H1 (cell line): ENCODE measurements at regions not wholly inside any gene's neighbourhood (a gene's known extent, or its start where the extent isn't known, plus 50 kb on each side); places are given as distances from the start of the nearest gene placed in this dataset.

Experiments
- CTCF ChIA-PET: fragments of 300-600 bp; sonication (Branson Sonifier 250); formaldehyde crosslinking; loops from one replicate; lab custom pipeline; 2021; ENCODE audit not compliant: partially characterized antibody; lab: Charles Lee
- POLR2A ChIA-PET: fragments of 300-600 bp; sonication (Branson Sonifier 250); formaldehyde crosslinking; loops from one replicate; lab custom pipeline; 2021; ENCODE audit warnings: inconsistent platforms; ENCODE audit not compliant: partially characterized antibody; lab: Charles Lee
- DNase-seq, 2 experiments: peaks; one replicate each; pipeline versions ENCODE4 v3.0.0 to v3.0.0-alpha.2; 2010 to 2022; ENCODE audit warnings: low spot score in 2 of 2, low read depth in 1 of 2, mixed read lengths in 1 of 2
- FAIRE-seq: peaks from 2 replicates; lab custom pipeline; 2011; peaks lifted over from hg19 to GRCh38; lab: Jason Lieb, UNC
- H2AFZ ChIP-seq: 2 replicates; pipeline ENCODE4 v1.8.1; 2012; ENCODE audit warnings: low read length, inconsistent platforms
- H2AK5ac ChIP-seq: 2 replicates; pipeline ENCODE4 v1.6.1; 2013; ENCODE audit warnings: low read depth, low read length
- H2BK120ac ChIP-seq: replicated peaks from 2 replicates; pipeline ENCODE3; 2013; ENCODE audit warnings: low read depth, low read length, inconsistent platforms
- H2BK12ac ChIP-seq: 2 replicates; pipeline ENCODE4 v1.6.1; 2013; ENCODE audit warnings: low read depth, low read length
- H2BK15ac ChIP-seq: 2 replicates; pipeline ENCODE4 v1.6.1; 2013; ENCODE audit warnings: low read length
- H2BK20ac ChIP-seq: 2 replicates; pipeline ENCODE4 v1.6.1; 2013; ENCODE audit warnings: low read length
- H2BK5ac ChIP-seq: 2 replicates; pipeline ENCODE4 v1.6.1; 2013; ENCODE audit warnings: low read depth, low read length
- H3K14ac ChIP-seq: 2 replicates; pipeline ENCODE4 v1.6.1; 2013; ENCODE audit warnings: inconsistent platforms; ENCODE audit not compliant: insufficient read length
- H3K18ac ChIP-seq: 2 replicates; pipeline ENCODE4 v1.6.1; 2013; ENCODE audit warnings: low read length; ENCODE audit errors: extremely low read depth
- H3K23ac ChIP-seq: 2 replicates; pipeline ENCODE4 v1.6.1; 2013; ENCODE audit warnings: inconsistent platforms; ENCODE audit not compliant: insufficient read length
- H3K23me2 ChIP-seq: 2 replicates; pipeline ENCODE4 v1.6.1; 2013; ENCODE audit warnings: low read depth, low read length
- H3K27ac ChIP-seq: 2 replicates; pipeline ENCODE4 v1.6.1; 2011; ENCODE audit warnings: low read depth, low read length, inconsistent platforms
- H3K27me3 ChIP-seq, 4 experiments: replicated peaks in 1 of 4; 1 replicate in 1 of 4; 2 replicates in 3 of 4; pipeline versions ENCODE4 v1.6.1 to v1.8.1; 2011 to 2013; ENCODE audit warnings: low read length in 3 of 4, mild to moderate bottlenecking in 3 of 4, inconsistent platforms in 2 of 4, mixed read lengths in 2 of 4, moderate library complexity in 1 of 4; ENCODE audit not compliant: control insufficient read depth in 3 of 4, insufficient read depth in 3 of 4; ENCODE audit errors: extremely low read depth in 1 of 4
- H3K36me3 ChIP-seq, 4 experiments: 2 replicates each; pipeline versions ENCODE4 v1.6.1 to v1.8.1; 2011 to 2013; ENCODE audit warnings: mild to moderate bottlenecking in 4 of 4, low read length in 3 of 4, moderate library complexity in 2 of 4, control low read depth in 1 of 4, inconsistent platforms in 1 of 4; ENCODE audit not compliant: insufficient read depth in 4 of 4, control insufficient read depth in 2 of 4
- H3K4ac ChIP-seq: replicated peaks from 2 replicates; pipeline ENCODE3; 2013; ENCODE audit warnings: low read length, low read depth, mixed read lengths, inconsistent platforms; ENCODE audit not compliant: insufficient read length
- H3K4me1 ChIP-seq, 4 experiments: replicated peaks in 1 of 4; 1 replicate in 1 of 4; 2 replicates in 3 of 4; pipeline versions ENCODE4 v1.6.1 to v1.8.1; 2011 to 2013; ENCODE audit warnings: low read length in 3 of 4, inconsistent platforms in 2 of 4, mixed read lengths in 1 of 4; ENCODE audit not compliant: insufficient read depth in 4 of 4, control insufficient read depth in 3 of 4
- H3K4me2 ChIP-seq, 2 experiments: 2 replicates each; pipeline versions ENCODE4 v1.6.1 to v1.8.1; 2011 to 2013; ENCODE audit warnings: low read depth in 2 of 2, low read length in 2 of 2, control low read depth in 1 of 2, inconsistent platforms in 1 of 2, mild to moderate bottlenecking in 1 of 2; ENCODE audit not compliant: insufficient read depth in 1 of 2
- H3K4me3 ChIP-seq, 4 experiments: fragments of 200-600, 300-600 bp in 1 of 4; sonication (generic), shearing (Covaris generic), sonication (Bioruptor Twin) in 1 of 4; 2 replicates each; pipeline versions ENCODE4 v1.5.1 to v1.8.1; 2011 to 2016; ENCODE audit warnings: low read length in 4 of 4, low read depth in 3 of 4, control low read depth in 2 of 4, inconsistent platforms in 2 of 4, mild to moderate bottlenecking in 2 of 4, mixed read lengths in 1 of 4, moderate library complexity in 1 of 4; ENCODE audit not compliant: insufficient read depth in 2 of 4; ENCODE audit errors: extremely low read depth in 1 of 4
- H3K56ac ChIP-seq: replicated peaks from 2 replicates; pipeline ENCODE3; 2013; ENCODE audit warnings: low read depth, mild to moderate bottlenecking, mixed read lengths, low read length, inconsistent platforms; ENCODE audit not compliant: insufficient read length
- H3K79me1 ChIP-seq: 2 replicates; pipeline ENCODE4 v1.6.1; 2013; ENCODE audit warnings: low read depth, low read length, control low read depth
- H3K79me2 ChIP-seq, 2 experiments: 2 replicates each; pipeline versions ENCODE4 v1.6.1 to v1.8.1; 2012 to 2013; ENCODE audit warnings: low read length in 2 of 2, mild to moderate bottlenecking in 2 of 2, inconsistent platforms in 1 of 2; ENCODE audit not compliant: insufficient read depth in 2 of 2, control insufficient read depth in 1 of 2
- H3K9ac ChIP-seq, 4 experiments: replicated peaks in 1 of 4; 1 replicate in 1 of 4; 2 replicates in 3 of 4; pipeline versions ENCODE4 v1.6.1 to v1.8.1; 2011 to 2013; ENCODE audit warnings: low read depth in 3 of 4, low read length in 3 of 4, control low read depth in 2 of 4, mild to moderate bottlenecking in 2 of 4, moderate library complexity in 2 of 4, inconsistent platforms in 1 of 4; ENCODE audit errors: extremely low read depth in 1 of 4
- H3K9me3 ChIP-seq, 2 experiments: 2 replicates each; pipeline versions ENCODE4 v1.6.1 to v1.8.1; 2012 to 2013; ENCODE audit warnings: mild to moderate bottlenecking in 2 of 2, moderate library complexity in 2 of 2, control low read depth in 1 of 2, inconsistent platforms in 1 of 2, low read depth in 1 of 2, low read length in 1 of 2, mixed read lengths in 1 of 2; ENCODE audit not compliant: insufficient read depth in 2 of 2
- H4K20me1 ChIP-seq, 2 experiments: replicated peaks in 1 of 2; 2 replicates each; pipeline versions ENCODE3 to v1.8.1; 2011 to 2013; ENCODE audit warnings: inconsistent platforms in 2 of 2, low read length in 2 of 2, mild to moderate bottlenecking in 1 of 2; ENCODE audit not compliant: insufficient read depth in 2 of 2, control insufficient read depth in 1 of 2
- H4K5ac ChIP-seq: 2 replicates; pipeline ENCODE4 v1.6.1; 2013; ENCODE audit warnings: low read length, low read depth, mixed read lengths, inconsistent platforms; ENCODE audit not compliant: insufficient read length
- H4K8ac ChIP-seq: 2 replicates; pipeline ENCODE4 v1.8.0; 2013; ENCODE audit warnings: mild to moderate bottlenecking, moderate library complexity, low read length, inconsistent platforms; ENCODE audit not compliant: insufficient read depth; ENCODE audit errors: extremely low read depth
- H4K91ac ChIP-seq: replicated peaks from 2 replicates; pipeline ENCODE3; 2013; ENCODE audit warnings: low read length, mixed read lengths, inconsistent platforms; ENCODE audit not compliant: insufficient read length
- TAF1 ChIP-seq: IDR thresholded peaks from 2 replicates; pipeline ENCODE4 v1.6.1; 2011; ENCODE audit warnings: mild to moderate bottlenecking, low read depth, low read length
- WGBS, 2 experiments: shearing (Covaris generic) in 1 of 2; methylation state at CpG; one replicate each; pipeline versions ENCODE4 v1.1.6 to v1.1.7; 2013 to 2015; ENCODE audit warnings: low lambda C conversion rate in 2 of 2, mixed read lengths in 2 of 2, inconsistent platforms in 1 of 2, low coverage in 1 of 2, missing lambda C conversion rate in 1 of 2; ENCODE audit not compliant: insufficient replicate concordance in 2 of 2, insufficient coverage in 1 of 2, insufficient read length in 1 of 2; ENCODE audit errors: extremely low coverage in 1 of 2, missing lambda C conversion rate in 1 of 2; 5-methylcytosine and 5-hydroxymethylcytosine counted together

- H3K27ac ChIP-seq = no peak overlapping the region
- no peak overlapping the region for H4K5ac ChIP-seq
- H3K79me2 ChIP-seq = no peaks in the 10 kb centered on the region
- no peak overlapping the region for H2BK5ac ChIP-seq
- no peak overlapping the region for H3K14ac ChIP-seq
- no peak for FAIRE-seq
- no peak for DNase-seq
- H2AK5ac ChIP-seq = no peak overlapping the region
- no peak overlapping the region for H3K4me3 ChIP-seq
- H3K23me2 ChIP-seq = peaks cover 2% of the 10 kb centered on the region; the same call in 1 of the 2 replicates
- 73% methylated on average over 6 of the region's 6 CpGs; no CpG with 5 or more reads in 1 of the 2 experiments for WGBS, 2 experiments
- no peaks in the 10 kb centered on the region for H3K9me3 ChIP-seq
- no peaks in the 10 kb centered on the region; a peak in 1 of 7 replicates for H3K27me3 ChIP-seq
- H2AFZ ChIP-seq = peak overlapping the region; percentile 36; the same call in 1 of the 2 replicates
- peak overlapping the region; percentile 41; the same call in 1 of the 2 replicates for H2BK12ac ChIP-seq
- no peaks in the 10 kb centered on the region for H3K36me3 ChIP-seq
- no peak overlapping the region for H3K9ac ChIP-seq
- no peak overlapping the region for H2BK15ac ChIP-seq
- no peak overlapping the region for H3K23ac ChIP-seq
- H3K4me2 ChIP-seq = no peak overlapping the region
- no peak overlapping the region for H4K8ac ChIP-seq
- ChIA-PET POLR2A (no interaction called here), CTCF (interaction anchor here (0.7 to 2.0 kb wide), 8 partner anchors 9 to 466 kb away, joined by 3 to 9 read pairs (median 3); no protein-coding TSS in a partner anchor)
- H3K56ac ChIP-seq = no peak overlapping the region
- H3K4me1 ChIP-seq = peaks cover 0 to 3% (median 0%) of the 10 kb centered on the region in 4 experiments; a peak in 1 of 7 replicates
- H3K79me1 ChIP-seq = no peaks in the 10 kb centered on the region
- peak overlapping the region; percentile 66; the same call in 1 of the 2 replicates for H2BK20ac ChIP-seq
- no peaks in the 10 kb centered on the region for H4K20me1 ChIP-seq
- H3K18ac ChIP-seq = no peak overlapping the region
- no peak overlapping the region for H4K91ac ChIP-seq
- H2BK120ac ChIP-seq = no peak overlapping the region
- H3K4ac ChIP-seq = no peak overlapping the region
- TF ChIP-seq TAF1 = no peak
These were observed 103.8 kb upstream of the ETV6 start for GRCh38 chr12:11545484-11546330.
